ENCODE measurements at regions not wholly inside any gene's neighbourhood (a gene's known extent, or its start where the extent isn't known, plus 50 kb on each side); places are given as distances from the start of the nearest gene placed in this dataset.

DNA sequence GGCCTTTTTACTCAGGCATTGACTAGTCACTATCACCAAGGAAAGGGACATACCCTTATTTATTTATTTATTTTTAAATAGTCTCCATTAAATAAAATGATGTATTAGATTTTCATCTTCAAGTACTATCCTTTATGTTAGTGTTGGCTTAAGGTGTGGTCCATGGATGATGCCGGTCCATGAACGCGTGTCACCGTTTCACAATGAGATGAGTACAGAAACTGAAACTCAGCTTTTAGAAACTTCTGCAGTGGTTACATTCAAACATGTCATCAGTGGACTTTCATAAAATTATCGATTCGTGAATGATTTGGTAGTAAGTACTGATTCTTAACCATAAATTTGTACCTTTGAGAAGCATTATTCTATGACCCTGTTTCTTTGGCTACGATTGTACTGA is 166.6 kb downstream of the SATB1 start:
- DNase-seq (ENCODE audit: low read depth in 1 of 2, low spot score in 1 of 2), result no peak
- Histone ChIP-seq H3K27ac (replicated peaks) (no peak overlapping the region), H3K4me3 (replicated peaks; ENCODE audit: insufficient read depth, low read length) (no peak overlapping the region), H3K27me3 (ENCODE audit: insufficient read depth, poor library complexity, severe bottlenecking) (no peaks in the 10 kb centered on the region)
- TF ChIP-seq SPI1 (IDR thresholded peaks at IDR 0.05; ENCODE audit: borderline replicate concordance, low read depth) (no peak), POLR2AphosphoS5 (IDR thresholded peaks at IDR 0.05; ENCODE audit: low read depth) (no peak), GABPA (IDR thresholded peaks at IDR 0.05; ENCODE audit: low read depth) (no peak)
- TF ChIP-seq, protein P1, sequence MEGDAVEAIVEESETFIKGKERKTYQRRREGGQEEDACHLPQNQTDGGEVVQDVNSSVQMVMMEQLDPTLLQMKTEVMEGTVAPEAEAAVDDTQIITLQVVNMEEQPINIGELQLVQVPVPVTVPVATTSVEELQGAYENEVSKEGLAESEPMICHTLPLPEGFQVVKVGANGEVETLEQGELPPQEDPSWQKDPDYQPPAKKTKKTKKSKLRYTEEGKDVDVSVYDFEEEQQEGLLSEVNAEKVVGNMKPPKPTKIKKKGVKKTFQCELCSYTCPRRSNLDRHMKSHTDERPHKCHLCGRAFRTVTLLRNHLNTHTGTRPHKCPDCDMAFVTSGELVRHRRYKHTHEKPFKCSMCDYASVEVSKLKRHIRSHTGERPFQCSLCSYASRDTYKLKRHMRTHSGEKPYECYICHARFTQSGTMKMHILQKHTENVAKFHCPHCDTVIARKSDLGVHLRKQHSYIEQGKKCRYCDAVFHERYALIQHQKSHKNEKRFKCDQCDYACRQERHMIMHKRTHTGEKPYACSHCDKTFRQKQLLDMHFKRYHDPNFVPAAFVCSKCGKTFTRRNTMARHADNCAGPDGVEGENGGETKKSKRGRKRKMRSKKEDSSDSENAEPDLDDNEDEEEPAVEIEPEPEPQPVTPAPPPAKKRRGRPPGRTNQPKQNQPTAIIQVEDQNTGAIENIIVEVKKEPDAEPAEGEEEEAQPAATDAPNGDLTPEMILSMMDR (IDR thresholded peaks at IDR 0.05; ENCODE audit: insufficient read depth, low read length), result no peak
- TF ChIP-seq, protein P2, sequence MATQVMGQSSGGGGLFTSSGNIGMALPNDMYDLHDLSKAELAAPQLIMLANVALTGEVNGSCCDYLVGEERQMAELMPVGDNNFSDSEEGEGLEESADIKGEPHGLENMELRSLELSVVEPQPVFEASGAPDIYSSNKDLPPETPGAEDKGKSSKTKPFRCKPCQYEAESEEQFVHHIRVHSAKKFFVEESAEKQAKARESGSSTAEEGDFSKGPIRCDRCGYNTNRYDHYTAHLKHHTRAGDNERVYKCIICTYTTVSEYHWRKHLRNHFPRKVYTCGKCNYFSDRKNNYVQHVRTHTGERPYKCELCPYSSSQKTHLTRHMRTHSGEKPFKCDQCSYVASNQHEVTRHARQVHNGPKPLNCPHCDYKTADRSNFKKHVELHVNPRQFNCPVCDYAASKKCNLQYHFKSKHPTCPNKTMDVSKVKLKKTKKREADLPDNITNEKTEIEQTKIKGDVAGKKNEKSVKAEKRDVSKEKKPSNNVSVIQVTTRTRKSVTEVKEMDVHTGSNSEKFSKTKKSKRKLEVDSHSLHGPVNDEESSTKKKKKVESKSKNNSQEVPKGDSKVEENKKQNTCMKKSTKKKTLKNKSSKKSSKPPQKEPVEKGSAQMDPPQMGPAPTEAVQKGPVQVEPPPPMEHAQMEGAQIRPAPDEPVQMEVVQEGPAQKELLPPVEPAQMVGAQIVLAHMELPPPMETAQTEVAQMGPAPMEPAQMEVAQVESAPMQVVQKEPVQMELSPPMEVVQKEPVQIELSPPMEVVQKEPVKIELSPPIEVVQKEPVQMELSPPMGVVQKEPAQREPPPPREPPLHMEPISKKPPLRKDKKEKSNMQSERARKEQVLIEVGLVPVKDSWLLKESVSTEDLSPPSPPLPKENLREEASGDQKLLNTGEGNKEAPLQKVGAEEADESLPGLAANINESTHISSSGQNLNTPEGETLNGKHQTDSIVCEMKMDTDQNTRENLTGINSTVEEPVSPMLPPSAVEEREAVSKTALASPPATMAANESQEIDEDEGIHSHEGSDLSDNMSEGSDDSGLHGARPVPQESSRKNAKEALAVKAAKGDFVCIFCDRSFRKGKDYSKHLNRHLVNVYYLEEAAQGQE (IDR thresholded peaks at IDR 0.05; ENCODE audit: insufficient replicate concordance, low read depth), result no peak

DNA sequence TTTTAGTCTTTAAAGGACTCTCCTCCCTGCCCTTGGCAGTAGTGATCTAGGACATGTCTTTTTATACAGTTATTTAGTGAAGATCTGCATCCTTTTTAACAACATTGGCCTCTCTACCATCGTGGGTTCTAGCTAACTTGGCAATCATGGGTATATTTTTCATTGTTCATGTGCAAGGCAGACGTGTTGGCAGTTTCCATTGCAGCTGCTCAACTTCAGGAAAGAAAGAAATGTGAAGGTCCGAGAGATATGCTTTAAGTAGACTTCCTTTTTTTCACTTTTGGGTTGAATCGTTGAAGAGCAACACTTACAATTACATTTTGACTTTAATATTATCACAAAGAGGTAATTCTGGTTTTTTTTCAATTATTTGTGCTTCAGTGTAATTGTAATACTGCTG is 172.6 kb downstream of the SATB1 start:
- peak overlapping the region; percentile 34 for H3K27ac ChIP-seq (replicated peaks)
- H3K4me3 ChIP-seq (replicated peaks; ENCODE audit: insufficient read depth, low read length), result no peak overlapping the region
- TF ChIP-seq GABPA (IDR thresholded peaks at IDR 0.05; ENCODE audit: low read depth), result no peak
- TF ChIP-seq, protein P1 (IDR thresholded peaks at IDR 0.05; ENCODE audit: insufficient read depth, low read length), result no peak
- peak; percentile 89 for TF ChIP-seq SPI1 (IDR thresholded peaks at IDR 0.05; ENCODE audit: borderline replicate concordance, low read depth)
- TF ChIP-seq, protein P2 (IDR thresholded peaks at IDR 0.05; ENCODE audit: insufficient replicate concordance, low read depth), result no peak
- no peak for TF ChIP-seq POLR2AphosphoS5 (IDR thresholded peaks at IDR 0.05; ENCODE audit: low read depth)
- peak in 1 of 2 experiments; percentile 22 for DNase-seq (ENCODE audit: low read depth in 1 of 2, low spot score in 1 of 2)
- H3K27me3 ChIP-seq (ENCODE audit: insufficient read depth, poor library complexity, severe bottlenecking), result no peaks in the 10 kb centered on the region

DNA sequence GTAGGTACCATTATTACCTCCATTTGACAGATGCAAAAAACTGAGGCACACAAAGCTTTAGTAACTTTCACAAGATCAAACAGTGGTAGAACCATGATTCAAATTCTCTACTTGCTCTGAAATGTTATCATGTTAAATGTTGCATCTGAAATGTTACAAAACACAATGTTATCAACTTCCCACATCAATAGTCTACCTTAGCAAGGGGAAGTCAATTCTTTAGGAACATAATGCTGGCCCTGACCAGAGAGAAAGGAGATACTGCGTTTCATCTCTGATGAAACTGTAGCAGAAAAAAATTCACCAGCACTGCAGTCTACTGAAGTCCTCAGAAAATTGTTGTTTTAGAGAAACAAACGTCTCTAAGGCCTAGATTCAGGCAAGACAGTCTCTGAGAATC is 174.1 kb downstream of the SATB1 start:
- Histone ChIP-seq H3K27me3 (ENCODE audit: insufficient read depth, poor library complexity, severe bottlenecking) (no peaks in the 10 kb centered on the region), H3K27ac (replicated peaks) (no peak overlapping the region), H3K4me3 (replicated peaks; ENCODE audit: insufficient read depth, low read length) (no peak overlapping the region)
- TF ChIP-seq SPI1 (IDR thresholded peaks at IDR 0.05; ENCODE audit: borderline replicate concordance, low read depth) (peak; percentile 44; the same call in 1 of the 2 replicates), POLR2AphosphoS5 (IDR thresholded peaks at IDR 0.05; ENCODE audit: low read depth) (no peak)
- DNase-seq (ENCODE audit: low read depth in 1 of 2, low spot score in 1 of 2), result peak in 1 of 2 experiments; percentile 14

DNA sequence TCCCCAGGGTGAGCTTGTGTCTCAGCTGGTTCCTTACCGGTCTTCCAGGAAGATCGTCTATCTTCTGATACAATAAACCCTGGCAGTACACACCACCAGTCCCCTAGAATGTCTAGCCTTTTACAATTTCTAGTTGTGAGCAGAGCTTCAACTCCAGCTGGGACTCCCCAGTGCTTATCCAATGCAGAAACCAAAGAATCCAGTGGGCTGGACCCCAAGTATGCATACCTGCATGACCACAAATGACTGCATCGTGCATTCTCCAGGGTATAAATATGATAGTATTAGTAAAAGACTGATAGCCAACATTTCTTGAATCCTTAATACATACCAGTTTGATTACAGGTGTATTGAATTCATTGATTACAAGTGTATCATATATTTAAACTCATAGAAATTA is 176.0 kb downstream of the SATB1 start:
- no peak for DNase-seq (ENCODE audit: low read depth in 1 of 2, low spot score in 1 of 2)
- Histone ChIP-seq H3K4me3 (replicated peaks; ENCODE audit: insufficient read depth, low read length) (no peak overlapping the region), H3K27me3 (ENCODE audit: insufficient read depth, poor library complexity, severe bottlenecking) (no peaks in the 10 kb centered on the region), H3K27ac (replicated peaks) (no peak overlapping the region)
- TF ChIP-seq SPI1 (IDR thresholded peaks at IDR 0.05; ENCODE audit: borderline replicate concordance, low read depth) (no peak), GABPA (IDR thresholded peaks at IDR 0.05; ENCODE audit: low read depth) (no peak), POLR2AphosphoS5 (IDR thresholded peaks at IDR 0.05; ENCODE audit: low read depth) (no peak)
- TF ChIP-seq, protein P1 (IDR thresholded peaks at IDR 0.05; ENCODE audit: insufficient read depth, low read length), result no peak
- TF ChIP-seq, protein P2 (IDR thresholded peaks at IDR 0.05; ENCODE audit: insufficient replicate concordance, low read depth), result no peak

Measured in HL-60 (cell line).